ENCODE measurements at regions not wholly inside any gene's neighbourhood (a gene's known extent, or its start where the extent isn't known, plus 50 kb on each side); places are given as distances from the start of the nearest gene placed in this dataset.

- TF ChIP-seq CTCF (IDR thresholded peaks at IDR 0.05) (no peak), ZFX (IDR thresholded peaks at IDR 0.05; ENCODE audit: borderline replicate concordance) (no peak)
- H3K27ac ChIP-seq: no peak overlapping the region
Measured at GRCh38 chr20:23286346-23286745, 64.2 kb upstream of the NXT1 start.

GRCh38 chr20:23285536-23285935 is 65.1 kb upstream of the NXT1 start:
- H3K27ac ChIP-seq: no peak overlapping the region

GRCh38 chr20:23284009-23284408 is 66.6 kb upstream of the NXT1 start:
- no peak overlapping the region for H3K27ac ChIP-seq
- TF ChIP-seq ZFX (IDR thresholded peaks at IDR 0.05; ENCODE audit: borderline replicate concordance) (no peak), CTCF (IDR thresholded peaks at IDR 0.05) (no peak)

More at GRCh38 chr20:23285536-23285935, 65.1 kb upstream of the NXT1 start:
- TF ChIP-seq ZFX (IDR thresholded peaks at IDR 0.05; ENCODE audit: borderline replicate concordance) (no peak), CTCF (IDR thresholded peaks at IDR 0.05) (no peak)

GRCh38 chr20:23283096-23283850 is 67.3 kb upstream of the NXT1 start:
- no peak for TF ChIP-seq ZFX (IDR thresholded peaks at IDR 0.05; ENCODE audit: borderline replicate concordance)
- no peak for TF ChIP-seq CTCF (IDR thresholded peaks at IDR 0.05)

GRCh38 chr20:23282546-23282945 is 68.0 kb upstream of the NXT1 start:
- TF ChIP-seq ZFX (IDR thresholded peaks at IDR 0.05; ENCODE audit: borderline replicate concordance): no peak

More at GRCh38 chr20:23283096-23283850, 67.3 kb upstream of the NXT1 start:
- no peak overlapping the region for H3K27ac ChIP-seq

GRCh38 chr20:23282111-23282510 is 68.5 kb upstream of the NXT1 start:
- TF ChIP-seq ZFX (IDR thresholded peaks at IDR 0.05; ENCODE audit: borderline replicate concordance) (no peak), CTCF (IDR thresholded peaks at IDR 0.05) (no peak)
- no peak overlapping the region for H3K27ac ChIP-seq

More at GRCh38 chr20:23282546-23282945, 68.0 kb upstream of the NXT1 start:
- H3K27ac ChIP-seq: no peak overlapping the region

GRCh38 chr20:23279836-23280235 is 70.8 kb upstream of the NXT1 start:
- no peak overlapping the region for H3K27ac ChIP-seq
- TF ChIP-seq CTCF (IDR thresholded peaks at IDR 0.05) (no peak), ZFX (IDR thresholded peaks at IDR 0.05; ENCODE audit: borderline replicate concordance) (no peak)

All from 22Rv1 (cell line).